HEK293 (cell line): ENCODE measurements at regions not wholly inside any gene's neighbourhood (a gene's known extent, or its start where the extent isn't known, plus 50 kb on each side); places are given as distances from the start of the nearest gene placed in this dataset.

Experiments used
- CTCF ChIA-PET: fragments of 350-600 bp; formaldehyde crosslinking; extraction: SDS; loops from one replicate; lab custom pipeline; 2021; ENCODE audit warnings: antibody characterized with exemption; lab: Yijun Ruan, JAX
- POLR2A ChIA-PET: fragments of 300-600 bp; formaldehyde crosslinking; extraction: SDS; loops from one replicate; lab custom pipeline; 2020; ENCODE audit warnings: antibody characterized with exemption, inconsistent platforms; lab: Yijun Ruan, JAX
- H3K27ac ChIP-seq: fragments of 200-500 bp; sonication (Bioruptor generic); 2 replicates; pipeline ENCODE4 v1.5.1; 2014; ENCODE audit warnings: low read depth, low read length, control low read depth, inconsistent platforms; ENCODE audit errors: extremely low read depth
- H3K36me3 ChIP-seq, 2 experiments: fragments of 200-500 bp in 1 of 2; sonication (Bioruptor generic) in 1 of 2; 1 replicate in 1 of 2; 2 replicates in 1 of 2; pipeline ENCODE4 v1.5.1; 2014 to 2017; ENCODE audit warnings: inconsistent platforms in 2 of 2, low read length in 2 of 2; ENCODE audit not compliant: control insufficient read depth in 2 of 2, insufficient read depth in 1 of 2
- H3K4me1 ChIP-seq: fragments of 200-500 bp; sonication (Bioruptor generic); 2 replicates; pipeline ENCODE4 v1.5.1; 2014; ENCODE audit warnings: mild to moderate bottlenecking, low read length, inconsistent platforms; ENCODE audit not compliant: control insufficient read depth, insufficient read depth
- H3K4me3 ChIP-seq: 2 replicates; pipeline ENCODE4 v1.5.1; 2011; ENCODE audit warnings: low read depth, mild to moderate bottlenecking, control low read depth, low read length, moderate library complexity
- H3K9me3 ChIP-seq: fragments of 200-500 bp; sonication (Bioruptor generic); 2 replicates; pipeline ENCODE4 v1.5.1; 2014; ENCODE audit warnings: low read depth, low read length, inconsistent platforms; ENCODE audit not compliant: control insufficient read depth, insufficient read depth
- BCL11B ChIP-seq: fragments of 450-650 bp; formaldehyde crosslinking; IDR thresholded peaks from 2 replicates; pipeline ENCODE4 v1.5.1; 2016; ENCODE audit warnings: low read depth, missing biosample characterization, missing genetic modification characterization
- FEZF1 ChIP-seq: fragments of 450-650 bp; formaldehyde crosslinking; IDR thresholded peaks from 2 replicates; pipeline ENCODE4 v1.5.1; 2016; ENCODE audit warnings: missing biosample characterization, missing genetic modification characterization
- GLI2 ChIP-seq: fragments of 450-650 bp; formaldehyde crosslinking; IDR thresholded peaks from 2 replicates; pipeline ENCODE4; 2017; ENCODE audit warnings: missing biosample characterization, missing genetic modification characterization, low read depth, borderline replicate concordance
- YY2 ChIP-seq: fragments of 450-650 bp; formaldehyde crosslinking; IDR thresholded peaks from 2 replicates; pipeline ENCODE4 v1.5.1; 2016; ENCODE audit warnings: missing biosample characterization, missing genetic modification characterization
- ZBTB10 ChIP-seq: fragments of 450-650 bp; formaldehyde crosslinking; IDR thresholded peaks from 2 replicates; pipeline ENCODE4 v1.5.1; 2016; ENCODE audit warnings: missing biosample characterization, missing genetic modification characterization
- ZBTB20 ChIP-seq: fragments of 450-650 bp; formaldehyde crosslinking; IDR thresholded peaks from 2 replicates; pipeline ENCODE4 v1.5.1; 2016; ENCODE audit warnings: missing biosample characterization, missing genetic modification characterization
- ZFP37 ChIP-seq: fragments of 450-650 bp; formaldehyde crosslinking; IDR thresholded peaks from 2 replicates; pipeline ENCODE4 v1.5.1; 2016; ENCODE audit warnings: missing biosample characterization, missing genetic modification characterization
- ZNF155 ChIP-seq: fragments of 450-650 bp; formaldehyde crosslinking; IDR thresholded peaks from 2 replicates; pipeline ENCODE4 v1.5.1; 2016; ENCODE audit warnings: missing biosample characterization, missing genetic modification characterization
- ZNF239 ChIP-seq: fragments of 450-650 bp; formaldehyde crosslinking; IDR thresholded peaks from 2 replicates; pipeline ENCODE4 v1.5.1; 2016; ENCODE audit warnings: missing biosample characterization, missing genetic modification characterization
- ZNF248 ChIP-seq: fragments of 450-650 bp; formaldehyde crosslinking; IDR thresholded peaks from 2 replicates; pipeline ENCODE4 v1.5.1; 2017; ENCODE audit warnings: missing biosample characterization, missing genetic modification characterization
- ZNF26 ChIP-seq: fragments of 450-650 bp; formaldehyde crosslinking; IDR thresholded peaks from 2 replicates; pipeline ENCODE4 v1.5.1; 2016; ENCODE audit warnings: missing biosample characterization, missing genetic modification characterization
- ZNF335 ChIP-seq: fragments of 450-650 bp; formaldehyde crosslinking; conservative IDR thresholded peaks from 2 replicates; pipeline ENCODE4 v1.5.1; 2016; ENCODE audit warnings: missing biosample characterization, missing genetic modification characterization
- ZNF366 ChIP-seq: fragments of 450-650 bp; formaldehyde crosslinking; conservative IDR thresholded peaks from 2 replicates; pipeline ENCODE4 v1.5.1; 2016; ENCODE audit warnings: missing biosample characterization, missing genetic modification characterization
- ZNF510 ChIP-seq: fragments of 450-650 bp; formaldehyde crosslinking; IDR thresholded peaks from 2 replicates; pipeline ENCODE4 v1.5.1; 2018; ENCODE audit warnings: mild to moderate bottlenecking, missing genetic modification characterization, missing biosample characterization; ENCODE audit not compliant: insufficient replicate concordance
- ZNF600 ChIP-seq: fragments of 450-650 bp; formaldehyde crosslinking; IDR thresholded peaks from 2 replicates; pipeline ENCODE4 v1.5.1; 2016; ENCODE audit warnings: missing biosample characterization, missing genetic modification characterization
- ZNF610 ChIP-seq: fragments of 450-650 bp; formaldehyde crosslinking; IDR thresholded peaks from 2 replicates; pipeline ENCODE4 v1.5.1; 2016; ENCODE audit warnings: missing biosample characterization, missing genetic modification characterization, borderline replicate concordance
- ZNF664 ChIP-seq: fragments of 450-650 bp; formaldehyde crosslinking; IDR thresholded peaks from 2 replicates; pipeline ENCODE4 v1.5.1; 2016; ENCODE audit warnings: missing biosample characterization, missing genetic modification characterization
- ZNF677 ChIP-seq: fragments of 450-650 bp; IDR thresholded peaks from 2 replicates; pipeline ENCODE4 v1.5.0; 2018; ENCODE audit warnings: missing biosample characterization, mild to moderate bottlenecking, missing genetic modification characterization, moderate library complexity
- ZNF777 ChIP-seq: fragments of 450-650 bp; formaldehyde crosslinking; IDR thresholded peaks from 2 replicates; pipeline ENCODE4 v1.5.1; 2017; ENCODE audit warnings: missing biosample characterization, missing genetic modification characterization, borderline replicate concordance
- ZNF837 ChIP-seq: fragments of 450-650 bp; formaldehyde crosslinking; IDR thresholded peaks from 2 replicates; pipeline ENCODE4 v1.5.1; 2016; ENCODE audit warnings: missing biosample characterization, missing genetic modification characterization
- ZNF843 ChIP-seq: fragments of 450-650 bp; formaldehyde crosslinking; IDR thresholded peaks from 2 replicates; pipeline ENCODE4 v1.5.1; 2016; ENCODE audit warnings: missing biosample characterization, missing genetic modification characterization
- ZSCAN30 ChIP-seq: fragments of 450-650 bp; IDR thresholded peaks from 2 replicates; pipeline ENCODE4 v1.5.1; 2018; ENCODE audit warnings: missing biosample characterization, mild to moderate bottlenecking, missing genetic modification characterization, moderate library complexity
- TF ChIP-seq, protein P1 (sequence below): fragments of 450-650 bp; formaldehyde crosslinking; optimal IDR thresholded peaks from 2 replicates; pipeline ENCODE3; 2016; ENCODE audit warnings: missing biosample characterization, mild to moderate bottlenecking, missing genetic modification characterization
- TF ChIP-seq, protein P2 (sequence below): fragments of 450-650 bp; formaldehyde crosslinking; IDR thresholded peaks from 2 replicates; pipeline ENCODE4 v1.5.1; 2016; ENCODE audit warnings: missing biosample characterization, missing genetic modification characterization, low read depth
- TF ChIP-seq, protein P3 (sequence below): fragments of 450-650 bp; formaldehyde crosslinking; IDR thresholded peaks from 2 replicates; pipeline ENCODE4 v1.5.1; 2016; ENCODE audit warnings: missing biosample characterization, missing genetic modification characterization, borderline replicate concordance

- POLR2A ChIA-PET = no interaction called here
- H3K9me3 ChIP-seq = no peaks in the 10 kb centered on the region
- TF ChIP-seq ZNF248 (tag by site-specific recombination) (no peak), ZNF664 (tag by site-specific recombination) (no peak), ZNF26 (tag by site-specific recombination) (no peak), GLI2 (tag by site-specific recombination) (no peak), ZSCAN30 (no peak), ZNF335 (tag by site-specific recombination) (no peak), ZNF155 (tag by site-specific recombination) (no peak), ZNF677 (no peak), YY2 (tag by site-specific recombination) (no peak), ZNF777 (tag by site-specific recombination) (no peak), ZNF837 (tag by site-specific recombination) (no peak), ZNF610 (tag by site-specific recombination) (no peak), BCL11B (tag by site-specific recombination) (no peak), FEZF1 (tag by site-specific recombination) (no peak)
- TF ChIP-seq, protein P1, sequence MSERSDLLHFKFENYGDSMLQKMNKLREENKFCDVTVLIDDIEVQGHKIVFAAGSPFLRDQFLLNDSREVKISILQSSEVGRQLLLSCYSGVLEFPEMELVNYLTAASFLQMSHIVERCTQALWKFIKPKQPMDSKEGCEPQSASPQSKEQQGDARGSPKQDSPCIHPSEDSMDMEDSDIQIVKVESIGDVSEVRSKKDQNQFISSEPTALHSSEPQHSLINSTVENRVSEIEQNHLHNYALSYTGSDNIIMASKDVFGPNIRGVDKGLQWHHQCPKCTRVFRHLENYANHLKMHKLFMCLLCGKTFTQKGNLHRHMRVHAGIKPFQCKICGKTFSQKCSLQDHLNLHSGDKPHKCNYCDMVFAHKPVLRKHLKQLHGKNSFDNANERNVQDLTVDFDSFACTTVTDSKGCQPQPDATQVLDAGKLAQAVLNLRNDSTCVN (tag by site-specific recombination) = no peak
- TF ChIP-seq, protein P2, sequence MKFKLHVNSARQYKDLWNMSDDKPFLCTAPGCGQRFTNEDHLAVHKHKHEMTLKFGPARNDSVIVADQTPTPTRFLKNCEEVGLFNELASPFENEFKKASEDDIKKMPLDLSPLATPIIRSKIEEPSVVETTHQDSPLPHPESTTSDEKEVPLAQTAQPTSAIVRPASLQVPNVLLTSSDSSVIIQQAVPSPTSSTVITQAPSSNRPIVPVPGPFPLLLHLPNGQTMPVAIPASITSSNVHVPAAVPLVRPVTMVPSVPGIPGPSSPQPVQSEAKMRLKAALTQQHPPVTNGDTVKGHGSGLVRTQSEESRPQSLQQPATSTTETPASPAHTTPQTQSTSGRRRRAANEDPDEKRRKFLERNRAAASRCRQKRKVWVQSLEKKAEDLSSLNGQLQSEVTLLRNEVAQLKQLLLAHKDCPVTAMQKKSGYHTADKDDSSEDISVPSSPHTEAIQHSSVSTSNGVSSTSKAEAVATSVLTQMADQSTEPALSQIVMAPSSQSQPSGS = no peak
- CTCF ChIA-PET = no interaction called here
- H3K36me3 ChIP-seq = no peaks in the 10 kb centered on the region
- no peak overlapping the region for H3K27ac ChIP-seq
- H3K4me1 ChIP-seq = no peaks in the 10 kb centered on the region
- no peak overlapping the region for H3K4me3 ChIP-seq
These were observed 519.7 kb downstream of the PCDH7 start for GRCh38 chr4:31239886-31240285.

DNA sequence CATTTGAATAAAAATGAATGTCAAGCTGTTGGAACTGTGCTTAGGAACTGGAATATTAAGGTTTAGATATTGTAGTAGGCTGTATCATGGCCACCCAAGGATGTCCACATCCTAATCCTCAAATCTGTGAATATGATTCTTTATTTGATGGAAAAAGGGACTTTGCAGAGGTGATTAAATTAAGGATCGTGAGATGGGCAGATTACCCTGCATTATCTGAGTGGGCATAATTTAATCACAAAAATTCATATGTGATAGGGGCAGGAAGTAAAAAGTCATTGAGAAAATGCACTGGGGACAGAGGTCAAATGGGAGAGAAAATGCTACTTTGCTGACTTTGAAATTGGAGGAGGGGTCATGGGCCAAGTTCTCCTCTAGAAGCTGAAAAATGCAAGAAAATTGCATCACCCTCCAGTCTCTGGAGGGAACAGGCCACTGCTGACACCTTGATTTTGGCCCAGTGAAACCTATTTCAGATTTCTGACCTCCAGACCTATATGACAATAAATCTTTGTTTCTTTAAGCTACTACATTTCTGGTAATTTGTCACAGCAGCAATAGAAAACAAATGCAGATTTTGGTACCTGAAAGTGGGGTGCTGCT is 521.4 kb downstream of the PCDH7 start:
- TF ChIP-seq ZNF366 = no peak
- no peak for TF ChIP-seq ZNF510 (tag by site-specific recombination)
- TF ChIP-seq, protein P3, sequence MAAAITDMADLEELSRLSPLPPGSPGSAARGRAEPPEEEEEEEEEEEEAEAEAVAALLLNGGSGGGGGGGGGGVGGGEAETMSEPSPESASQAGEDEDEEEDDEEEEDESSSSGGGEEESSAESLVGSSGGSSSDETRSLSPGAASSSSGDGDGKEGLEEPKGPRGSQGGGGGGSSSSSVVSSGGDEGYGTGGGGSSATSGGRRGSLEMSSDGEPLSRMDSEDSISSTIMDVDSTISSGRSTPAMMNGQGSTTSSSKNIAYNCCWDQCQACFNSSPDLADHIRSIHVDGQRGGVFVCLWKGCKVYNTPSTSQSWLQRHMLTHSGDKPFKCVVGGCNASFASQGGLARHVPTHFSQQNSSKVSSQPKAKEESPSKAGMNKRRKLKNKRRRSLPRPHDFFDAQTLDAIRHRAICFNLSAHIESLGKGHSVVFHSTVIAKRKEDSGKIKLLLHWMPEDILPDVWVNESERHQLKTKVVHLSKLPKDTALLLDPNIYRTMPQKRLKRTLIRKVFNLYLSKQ (tag by site-specific recombination) = no peak
- no peak for TF ChIP-seq ZFP37
- no peak for TF ChIP-seq ZNF239
- TF ChIP-seq ZNF843 (tag by site-specific recombination) = no peak
- TF ChIP-seq ZBTB10 (tag by site-specific recombination) = no peak
- no peak for TF ChIP-seq ZNF600 (tag by site-specific recombination)
- TF ChIP-seq ZBTB20 (tag by site-specific recombination) = no peak
- Histone ChIP-seq H3K36me3 (no peaks in the 10 kb centered on the region), H3K27ac (no peak overlapping the region), H3K9me3 (no peaks in the 10 kb centered on the region), H3K4me3 (no peak overlapping the region), H3K4me1 (no peaks in the 10 kb centered on the region)
- ChIA-PET POLR2A (no interaction called here), CTCF (no interaction called here)
